Endothelial cell of umbilical vein (primary cell): ENCODE measurements at regions not wholly inside any gene's neighbourhood (a gene's known extent, or its start where the extent isn't known, plus 50 kb on each side); places are given as distances from the start of the nearest gene placed in this dataset.

ENCODE experiments used
- BruUV-seq: library from RNA; stranded (reverse); fragments of 400-500 nt; replicated peaks from 2 replicates; lab custom pipeline; 2021; lab: Mats Ljungman, UMichigan
- CTCF ChIA-PET: fragments of 300-600, 350-600 bp; sonication (Branson Sonifier 250); formaldehyde crosslinking; loops from one replicate; lab custom pipeline; 2021; ENCODE audit warnings: antibody characterized with exemption, inconsistent platforms; lab: Charles Lee
- POLR2A ChIA-PET: fragments of 300-600, 350-600 bp; sonication (Branson Sonifier 250); formaldehyde crosslinking; loops from one replicate; lab custom pipeline; 2021; ENCODE audit warnings: antibody characterized with exemption, inconsistent platforms; lab: Charles Lee
- DNase-seq: peaks from one replicate; pipeline ENCODE4 v3.0.0-alpha.2; 2011; ENCODE audit warnings: low read depth, low spot score
- FAIRE-seq: peaks from 2 replicates; lab custom pipeline; 2011; peaks lifted over from hg19 to GRCh38; lab: Jason Lieb, UNC
- H2AFZ ChIP-seq: 2 replicates; pipeline ENCODE4 v1.6.0; 2012; ENCODE audit warnings: low read depth, low read length, control low read depth, inconsistent platforms
- H3K27ac ChIP-seq: 2 replicates; pipeline ENCODE4 v1.5.1; 2011; ENCODE audit warnings: low read depth, mild to moderate bottlenecking, control low read depth, low read length, moderate library complexity; ENCODE audit not compliant: insufficient read depth
- H3K27me3 ChIP-seq, 2 experiments: 2 replicates each; pipeline versions ENCODE4 v1.6.0 to v1.6.1; 2011; ENCODE audit warnings: low read length in 2 of 2, mixed read lengths in 1 of 2; ENCODE audit not compliant: control insufficient read depth in 2 of 2, insufficient read depth in 2 of 2
- H3K36me3 ChIP-seq, 2 experiments: 2 replicates in 1 of 2; 3 replicates in 1 of 2; pipeline ENCODE4 v1.5.1; 2011; ENCODE audit warnings: low read length in 2 of 2, mild to moderate bottlenecking in 1 of 2, moderate library complexity in 1 of 2; ENCODE audit not compliant: control insufficient read depth in 2 of 2, insufficient read depth in 2 of 2; ENCODE audit errors: extremely low read depth in 1 of 2
- H3K4me1 ChIP-seq: 3 replicates; pipeline ENCODE4 v1.5.1; 2011; ENCODE audit warnings: mild to moderate bottlenecking, low read length; ENCODE audit not compliant: control insufficient read depth, insufficient read depth; ENCODE audit errors: extremely low read depth
- H3K4me2 ChIP-seq: 2 replicates; pipeline ENCODE4 v1.6.1; 2011; ENCODE audit warnings: low read length, control low read depth, mixed read lengths; ENCODE audit not compliant: insufficient read depth
- H3K4me3 ChIP-seq, 3 experiments: fragments of 200-600 bp in 1 of 3; sonication (generic), shearing (Covaris generic) in 1 of 3; replicated peaks in 1 of 3; 2 replicates each; pipeline ENCODE4 v1.5.1; 2011 to 2016; ENCODE audit warnings: control low read depth in 3 of 3, low read length in 3 of 3, mild to moderate bottlenecking in 2 of 3, inconsistent platforms in 1 of 3, low read depth in 1 of 3, moderate library complexity in 1 of 3; ENCODE audit not compliant: insufficient read depth in 1 of 3
- H3K79me2 ChIP-seq: 2 replicates; pipeline ENCODE4 v1.6.0; 2012; ENCODE audit warnings: low read length, inconsistent platforms; ENCODE audit not compliant: control insufficient read depth, insufficient read depth
- H3K9ac ChIP-seq: replicated peaks from 2 replicates; pipeline ENCODE3; 2011; ENCODE audit warnings: low read length, control low read depth; ENCODE audit not compliant: insufficient read depth; ENCODE audit errors: extremely low read depth
- H3K9me1 ChIP-seq: replicated peaks from 3 replicates; pipeline ENCODE4 v1.6.0; 2011; ENCODE audit warnings: mild to moderate bottlenecking, low read length; ENCODE audit not compliant: control insufficient read depth, insufficient read depth; ENCODE audit errors: extremely low read depth
- H3K9me3 ChIP-seq: replicated peaks from 2 replicates; pipeline ENCODE4 v1.5.1; 2012; ENCODE audit warnings: low read length, inconsistent platforms; ENCODE audit not compliant: control insufficient read depth, insufficient read depth
- H4K20me1 ChIP-seq: replicated peaks from 2 replicates; pipeline ENCODE3; 2011; ENCODE audit warnings: mild to moderate bottlenecking, low read length; ENCODE audit not compliant: control insufficient read depth, insufficient read depth; ENCODE audit errors: extremely low read depth
- CTCF ChIP-seq, 2 donors: IDR thresholded peaks; 1 replicate in 1 of 2; 2 replicates in 1 of 2; pipeline ENCODE4 v1.5.1; 2011; ENCODE audit warnings: low read length in 2 of 2, mild to moderate bottlenecking in 2 of 2, moderate library complexity in 2 of 2, control low read depth in 1 of 2, inconsistent platforms in 1 of 2, low read depth in 1 of 2; ENCODE audit not compliant: insufficient read depth in 1 of 2; ENCODE audit errors: extremely low read depth in 1 of 2
- EZH2 ChIP-seq: IDR thresholded peaks from 2 replicates; pipeline ENCODE4 v1.6.1; 2012; ENCODE audit warnings: borderline replicate concordance, low read depth, mild to moderate bottlenecking, moderate library complexity, low read length, inconsistent platforms; ENCODE audit not compliant: severe bottlenecking
- FOS ChIP-seq: IDR thresholded peaks from 2 replicates; pipeline ENCODE4 v1.6.1; 2011; ENCODE audit warnings: mild to moderate bottlenecking, low read length, moderate library complexity, borderline replicate concordance; ENCODE audit not compliant: insufficient read depth
- GATA2 ChIP-seq: IDR thresholded peaks from 2 replicates; pipeline ENCODE4 v1.7.0; 2011; ENCODE audit warnings: low read depth, mild to moderate bottlenecking, moderate library complexity, mixed read lengths, low read length; ENCODE audit not compliant: insufficient read length, insufficient read depth
- JUN ChIP-seq: IDR thresholded peaks from 2 replicates; pipeline ENCODE4 v1.6.1; 2011; ENCODE audit warnings: borderline replicate concordance, low read depth; ENCODE audit not compliant: insufficient read length, insufficient read depth
- MAX ChIP-seq: IDR thresholded peaks from 2 replicates; pipeline ENCODE4 v1.6.1; 2011; ENCODE audit not compliant: insufficient read depth, insufficient read length
- MYC ChIP-seq: IDR thresholded peaks from one replicate; pipeline ENCODE4 v1.6.1; 2011; ENCODE audit warnings: mild to moderate bottlenecking, low read depth, low read length
- POLR2A ChIP-seq: IDR thresholded peaks from 2 replicates; pipeline ENCODE4 v1.6.1; 2012; ENCODE audit warnings: low read depth, mild to moderate bottlenecking, control low read depth, low read length
- POLR2AphosphoS5 ChIP-seq: IDR thresholded peaks from 2 replicates; pipeline ENCODE4 v1.6.1; 2012; ENCODE audit warnings: low read depth, mild to moderate bottlenecking, control low read depth, low read length, moderate library complexity; ENCODE audit not compliant: insufficient read depth
- dilution Hi-C: fragments of 300-500 bp; cut with MboI; formaldehyde crosslinking; loops from one replicate; pipeline ENCODE4 v1.15.0; 2019; ENCODE audit warnings: low sequenced_read_pairs; ENCODE audit not compliant: extremely low pct_ligation_motif_present
- intact Hi-C: fragments of 100-400 bp; cut with micrococcal nuclease; formaldehyde crosslinking; loops from one replicate; pipeline ENCODE4 v1.10.0; 2022

GRCh38 chr1:112778137-112778536 is 63.0 kb upstream of the PPM1J start:
- Histone ChIP-seq H3K27ac (no peak overlapping the region), H3K36me3 (no peaks in the 10 kb centered on the region), H3K4me1 (no peaks in the 10 kb centered on the region), H3K4me2 (no peak overlapping the region), H3K27me3 (peaks cover 0 to 4% of the 10 kb centered on the region in 2 experiments), H2AFZ (no peak overlapping the region), H3K79me2 (no peaks in the 10 kb centered on the region), H3K9me1 (no peaks in the 10 kb centered on the region), H3K9me3 (no peaks in the 10 kb centered on the region), H4K20me1 (no peaks in the 10 kb centered on the region), H3K9ac (no peak overlapping the region), H3K4me3 (no peak overlapping the region)
- intact Hi-C loops (no loop called here), dilution Hi-C loops (no loop called here)
- ChIA-PET CTCF (interaction anchor here (0.6 to 1.0 kb wide), 2 partner anchors 8 to 84 kb away, joined by 3 read pairs; no protein-coding TSS in a partner anchor), POLR2A (no interaction called here)
- DNase-seq (no peak), FAIRE-seq (no peak)
- TF ChIP-seq POLR2AphosphoS5, result no peak
- TF ChIP-seq CTCF (IDR thresholded peaks at IDR 0.05; ENCODE audit: extremely low read depth in 1 of 2, insufficient read depth in 1 of 2, low read depth in 1 of 2, low read length in 2 of 2), result no peak
- TF ChIP-seq MAX, result no peak
- TF ChIP-seq GATA2, result no peak
- no peak for TF ChIP-seq EZH2
- no peak for TF ChIP-seq POLR2A
- no peak for TF ChIP-seq FOS
- no peak for TF ChIP-seq MYC
- TF ChIP-seq JUN, result no peak
- BruUV-seq, result no TSS peak
